GM21619 (cell line): ENCODE measurements at regions not wholly inside any gene's neighbourhood (a gene's known extent, or its start where the extent isn't known, plus 50 kb on each side); places are given as distances from the start of the nearest gene placed in this dataset.

Source experiments
- ATAC-seq: cut with Tn5 transposase; IDR thresholded peaks from one replicate; pipeline ENCODE4 v1.9.1; 2021; ENCODE audit not compliant: unreplicated experiment

DNA sequence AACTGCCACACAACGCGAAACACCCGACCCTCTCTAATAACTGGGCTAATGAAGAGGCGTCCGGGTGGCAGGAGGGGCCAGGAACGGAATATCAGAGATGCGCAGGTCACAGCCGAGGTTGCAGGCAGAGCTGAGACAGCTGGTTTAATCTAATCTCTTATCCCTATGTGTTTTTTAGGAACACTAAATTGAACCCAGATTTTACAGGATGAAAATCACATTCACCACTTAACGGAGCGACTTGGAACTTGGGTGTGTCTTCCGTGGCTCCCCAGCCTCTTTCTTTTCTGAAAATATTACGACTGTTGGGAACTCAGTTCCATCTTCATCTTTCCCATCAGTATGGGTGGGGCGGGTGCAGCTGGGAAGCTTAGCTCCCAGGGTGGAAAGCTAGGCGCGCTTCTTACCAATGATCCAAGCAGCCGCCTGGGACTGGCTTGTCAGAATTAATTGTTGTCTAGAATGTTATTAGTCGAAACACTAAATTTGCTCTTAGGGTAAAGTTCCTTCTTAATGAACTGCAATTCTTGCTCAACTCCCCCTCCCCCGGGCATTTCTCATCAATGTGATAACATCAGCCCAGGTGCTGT, 92.5 kb downstream of the IRX2 start:
- ATAC-seq, result no peak

DNA sequence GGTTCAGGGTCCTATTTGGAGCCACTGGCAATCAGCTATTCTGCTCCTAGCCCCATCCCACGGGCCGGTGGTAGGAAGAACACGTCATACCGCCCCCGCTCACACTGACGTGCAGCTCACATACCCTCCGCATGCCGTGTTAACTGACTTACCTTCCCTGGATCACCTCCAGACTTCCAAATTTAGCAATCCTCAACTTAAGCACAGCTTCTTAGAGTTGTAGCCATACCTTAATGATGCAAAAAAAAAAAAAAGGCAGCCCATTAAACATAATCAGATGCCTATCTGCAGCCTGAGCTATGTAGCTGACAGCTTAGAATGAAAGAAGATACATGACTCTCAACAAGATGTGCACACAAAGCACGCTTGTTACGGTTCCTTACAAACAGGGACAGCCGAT, 93.0 kb downstream of the IRX2 start:
- ATAC-seq, result no peak

- ATAC-seq, result no peak
Observed at GRCh38 chr5:2657151-2657550, 94.3 kb downstream of the IRX2 start.

- ATAC-seq, result no peak
Observed at GRCh38 chr5:2656206-2656605, 95.3 kb downstream of the IRX2 start.

GRCh38 chr5:2653991-2654390, 97.5 kb downstream of the IRX2 start:
- no peak for ATAC-seq

DNA sequence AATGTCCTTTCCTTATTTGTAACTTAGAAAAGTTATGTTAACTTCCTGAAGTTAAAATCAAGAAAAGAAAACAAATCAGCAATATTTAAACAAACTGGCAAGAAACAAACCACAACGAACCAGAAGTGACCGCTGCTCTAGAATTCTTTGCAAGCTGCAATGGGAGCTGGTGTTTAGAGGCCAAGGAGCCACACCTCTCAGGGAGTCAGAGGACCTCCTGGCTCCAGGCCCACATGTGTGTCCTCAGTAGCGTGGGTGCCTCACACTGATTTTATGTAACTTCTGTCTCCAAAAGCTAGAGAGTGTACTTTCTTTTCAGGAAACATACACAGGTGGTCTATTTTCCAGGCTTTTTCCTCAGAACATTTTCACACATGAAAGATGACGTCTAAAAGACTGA, 100.4 kb downstream of the IRX2 start:
- no peak for ATAC-seq

GRCh38 chr5:2642684-2643345, 108.7 kb downstream of the IRX2 start:
- no peak for ATAC-seq

DNA sequence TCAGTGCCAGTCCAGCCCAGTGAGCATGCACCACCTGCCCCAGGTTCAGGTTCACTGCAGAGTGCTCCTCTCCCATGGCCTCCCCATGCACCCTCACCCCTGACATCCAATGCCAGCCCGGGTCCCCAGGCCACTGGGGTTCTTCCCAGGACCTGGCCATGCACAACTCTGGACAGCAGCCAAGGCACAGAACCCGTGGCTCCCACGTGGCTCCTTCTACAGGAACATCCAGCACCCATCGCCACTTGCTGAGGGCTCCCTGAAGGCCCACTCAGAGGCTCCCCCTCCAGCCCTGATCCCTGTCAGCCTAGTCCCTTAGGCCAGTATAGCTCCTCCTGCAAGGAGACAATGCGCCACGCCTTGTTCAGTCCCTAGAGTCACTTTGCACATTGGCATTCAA, 110.8 kb downstream of the IRX2 start:
- ATAC-seq, result no peak

GRCh38 chr5:2639425-2639824, 112.1 kb downstream of the IRX2 start:
- no peak for ATAC-seq

GRCh38 chr5:2634399-2635176, 116.9 kb downstream of the IRX2 start:
- ATAC-seq, result no peak

DNA sequence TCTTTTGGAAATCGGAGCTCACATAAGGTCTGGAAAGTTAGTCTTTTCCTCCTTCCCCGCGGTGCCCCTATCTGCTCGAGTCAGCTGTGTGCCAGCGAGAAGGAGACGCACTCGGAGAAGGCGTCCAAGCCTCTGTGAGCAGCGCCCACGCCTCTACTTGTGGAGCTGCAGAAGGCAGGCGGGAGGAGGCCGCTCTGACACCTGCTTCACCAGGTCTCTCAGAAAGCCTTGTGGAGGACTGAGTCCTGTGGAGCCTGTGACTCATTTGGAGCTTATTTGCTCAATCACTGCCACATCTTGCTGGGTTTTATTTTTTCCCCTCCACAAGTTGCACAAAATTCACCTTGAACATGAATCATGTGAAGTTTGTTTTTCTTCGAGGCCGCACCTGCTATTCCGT, 117.5 kb downstream of the IRX2 start:
- ATAC-seq, result no peak

GRCh38 chr5:2631758-2632157, 119.7 kb downstream of the IRX2 start:
- no peak for ATAC-seq

- ATAC-seq, result no peak
Observed at GRCh38 chr5:2629045-2629444, 122.4 kb downstream of the IRX2 start.

GRCh38 chr5:2627867-2628266, 123.6 kb downstream of the IRX2 start:
- ATAC-seq, result no peak

DNA sequence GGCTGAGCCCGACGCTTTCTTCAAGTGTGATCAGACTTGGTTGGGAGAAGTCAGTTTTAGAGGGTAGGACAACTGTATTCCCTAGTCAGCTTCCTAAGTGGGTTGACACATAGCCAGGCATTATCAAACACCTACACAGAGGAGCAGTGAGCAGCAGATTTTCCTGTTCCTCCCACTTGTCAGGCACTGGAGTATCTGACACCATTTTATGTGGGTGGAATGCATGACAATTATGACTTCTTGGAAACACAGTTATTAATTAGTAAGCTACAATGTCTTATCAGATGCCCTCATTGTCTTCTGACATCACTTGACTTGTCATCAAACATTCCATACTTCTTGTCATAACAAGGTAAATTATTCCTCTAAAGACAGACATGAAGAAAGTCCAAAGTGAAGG, 124.9 kb downstream of the IRX2 start:
- ATAC-seq, result no peak

GRCh38 chr5:2622866-2623265, 128.6 kb downstream of the IRX2 start:
- ATAC-seq, result no peak

DNA sequence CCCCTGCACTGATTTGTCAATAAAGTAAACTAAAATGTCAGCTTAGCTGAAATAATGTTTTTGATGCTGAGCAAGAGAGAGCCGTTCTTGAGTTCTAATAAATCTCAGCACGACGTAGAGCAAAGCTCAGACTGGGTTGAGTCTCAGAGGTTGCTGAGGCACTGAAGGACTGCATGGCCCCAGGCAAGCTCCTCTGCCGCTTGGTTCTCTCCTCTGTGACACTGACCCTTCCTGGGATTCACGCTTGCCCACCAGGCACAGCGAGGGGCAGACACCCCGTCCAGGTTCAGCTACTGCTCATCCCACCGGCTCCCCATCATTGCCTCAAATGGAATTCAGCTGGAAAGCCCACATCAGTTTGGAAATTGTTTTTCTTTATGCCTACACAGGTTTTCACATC, 129.8 kb downstream of the IRX2 start:
- ATAC-seq, result no peak

GRCh38 chr5:2619216-2619615, 132.3 kb downstream of the IRX2 start:
- ATAC-seq, result no peak

DNA sequence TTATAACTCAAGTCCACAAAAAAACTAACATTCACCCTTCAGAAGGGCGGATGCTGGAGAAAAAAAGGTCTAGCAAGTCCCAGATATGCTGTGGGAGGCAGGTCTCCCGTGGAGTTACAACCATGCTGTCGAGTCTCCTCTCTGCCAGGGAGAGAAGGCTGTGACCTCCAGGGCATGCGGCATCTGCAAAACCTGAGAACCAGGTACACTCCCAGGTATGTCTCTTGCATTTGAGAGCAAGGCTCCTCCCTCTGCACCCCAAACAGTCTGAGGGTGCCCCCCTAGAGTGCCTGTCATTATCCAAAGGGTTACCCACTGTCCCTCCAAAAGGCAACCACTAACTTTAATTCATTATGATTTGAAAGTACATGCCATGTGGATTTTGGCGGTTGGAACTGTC, 134.0 kb downstream of the IRX2 start:
- ATAC-seq, result no peak

- ATAC-seq, result no peak
Observed at GRCh38 chr5:2615917-2616316, 135.6 kb downstream of the IRX2 start.

- ATAC-seq, result no peak
Observed at GRCh38 chr5:2614571-2614970, 136.9 kb downstream of the IRX2 start.

DNA sequence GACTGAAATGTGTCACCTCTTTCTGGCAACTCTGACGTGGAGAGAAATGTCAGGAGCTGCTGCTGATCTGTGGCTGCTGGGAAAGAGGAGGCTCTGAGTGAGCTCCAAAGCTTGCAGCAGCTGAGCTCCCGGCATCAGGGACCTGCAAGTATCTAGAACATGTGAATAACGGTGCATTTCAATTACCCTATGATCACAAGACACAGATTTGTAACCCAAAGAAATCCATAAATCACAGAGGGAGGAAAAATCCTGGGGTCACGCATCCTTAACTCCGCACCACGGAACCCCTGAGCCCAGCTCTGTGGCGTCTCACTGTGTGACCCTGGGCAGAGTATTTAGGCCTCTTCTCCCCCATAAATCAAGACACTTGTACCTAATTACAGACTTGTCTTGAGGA, 139.8 kb downstream of the IRX2 start:
- no peak for ATAC-seq
